NCI-H524 (cell line): ENCODE measurements at regions not wholly inside any gene's neighbourhood (a gene's known extent, or its start where the extent isn't known, plus 50 kb on each side); places are given as distances from the start of the nearest gene placed in this dataset.
"Not testable (repeated sequence)": the region's sequence is repeated elsewhere in the genome, so short reads cannot be mapped to it uniquely, and the experiment has no call there.

Source experiments
- DNase-seq, 2 experiments: peaks; one replicate each; lab custom pipeline; 2025; lab: John Stamatoyannopoulos, UW

GRCh38 chr4:54852054-54852453 is 194.3 kb downstream of the KIT start:
- no peak for DNase-seq

GRCh38 chr4:54844911-54845310 is 187.2 kb downstream of the KIT start:
- no peak for DNase-seq

DNA sequence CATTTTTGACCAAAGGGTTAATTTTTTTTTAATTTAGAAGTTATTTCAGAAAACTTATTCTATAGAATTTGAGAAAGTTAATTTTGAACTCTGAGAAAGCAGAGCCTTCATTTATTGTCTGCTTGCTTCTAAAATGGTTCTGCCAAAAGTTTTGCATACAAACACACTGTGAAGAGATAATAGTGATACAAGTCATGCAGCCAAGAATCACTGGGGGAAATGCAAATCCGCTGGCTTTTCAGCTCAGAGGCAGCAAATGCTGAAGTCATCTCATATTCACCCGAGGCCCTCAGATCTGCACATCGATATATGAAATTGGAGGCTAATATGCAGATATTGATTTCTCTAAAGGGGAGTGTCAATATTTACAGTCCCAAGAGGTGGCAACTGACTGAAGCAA is 186.2 kb downstream of the KIT start:
- no peak for DNase-seq

- DNase-seq, result no peak
Observed at GRCh38 chr4:54843106-54843505, 185.3 kb downstream of the KIT start.

DNA sequence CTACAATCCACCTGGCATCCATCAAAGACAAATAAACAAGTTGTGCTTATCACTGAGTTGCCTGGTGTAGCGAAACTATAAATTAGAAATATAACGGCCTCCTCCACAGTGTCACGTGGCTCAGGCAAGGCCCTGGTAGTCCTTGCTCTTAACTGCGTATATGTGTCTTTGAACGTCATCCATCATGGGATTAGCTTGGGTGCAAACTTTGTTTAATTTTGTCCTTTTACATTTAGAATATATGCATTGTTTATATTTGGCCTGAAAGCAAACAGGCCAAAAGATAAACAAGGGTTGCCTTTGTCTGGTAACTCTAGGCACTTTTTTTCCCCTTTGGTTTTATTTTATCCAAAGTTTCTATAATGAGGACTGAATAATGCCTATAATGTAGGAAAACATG is 184.9 kb downstream of the KIT start:
- no peak for DNase-seq

DNA sequence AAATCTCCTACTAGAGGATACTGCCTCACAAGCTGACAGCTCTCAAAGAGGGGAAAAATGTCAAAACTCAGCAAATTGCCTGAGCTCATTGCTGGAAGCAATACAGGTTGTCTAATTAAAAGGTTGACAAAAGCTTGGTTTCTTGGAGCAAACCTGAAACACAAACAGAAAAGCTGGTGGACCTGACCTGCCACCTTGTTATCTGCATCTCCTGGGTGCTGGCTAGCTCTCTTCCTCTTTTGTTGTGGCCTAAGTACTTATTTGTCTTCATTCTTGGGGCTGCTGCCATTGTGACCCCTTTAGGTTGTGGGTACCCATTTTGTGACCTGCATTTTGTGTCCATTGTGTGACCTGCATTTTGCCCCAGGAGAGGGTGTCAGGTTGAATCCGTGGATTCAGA is 184.5 kb downstream of the KIT start:
- no peak for DNase-seq

DNA sequence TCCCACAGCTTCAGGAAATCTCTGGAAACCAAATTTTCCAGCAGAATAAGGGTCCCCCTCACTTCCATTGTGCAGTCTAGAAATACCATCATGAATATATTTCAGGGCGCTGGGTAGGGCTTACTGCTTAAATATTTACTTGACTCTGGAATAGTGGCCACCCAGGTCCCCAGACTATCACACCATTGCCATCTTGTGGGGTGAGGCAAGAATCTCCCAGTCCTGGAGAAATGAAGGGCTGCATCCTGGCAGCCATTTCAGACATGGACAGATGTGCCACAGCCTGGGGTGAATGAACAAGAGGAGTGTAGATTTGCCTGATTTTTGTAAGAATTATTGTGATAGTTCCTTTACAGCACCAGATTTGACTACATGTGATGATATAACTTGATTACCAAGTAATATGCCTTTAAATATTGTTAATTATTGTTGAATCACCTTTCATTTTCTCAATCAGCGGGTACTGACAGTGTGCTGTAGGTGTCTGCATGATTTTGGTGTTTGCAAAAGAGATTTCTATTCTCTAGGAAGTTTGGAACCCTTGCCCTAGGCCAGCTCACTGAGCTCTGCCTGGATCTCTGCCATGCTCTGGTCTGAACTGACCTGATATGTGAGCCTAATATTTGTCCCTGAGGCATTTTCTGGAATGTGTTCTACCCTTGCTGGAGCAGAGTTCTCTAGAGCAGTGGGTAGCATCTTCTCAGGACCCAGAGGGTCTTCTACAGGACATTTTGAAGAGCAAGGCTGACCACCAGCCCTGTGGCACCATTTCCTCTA is 183.4 kb downstream of the KIT start:
- DNase-seq, result peak; percentile 3 to 60

- DNase-seq, result no peak
Observed at GRCh38 chr4:54840430-54840829, 182.7 kb downstream of the KIT start.

GRCh38 chr4:54838301-54838700 is 180.5 kb downstream of the KIT start:
- no peak for DNase-seq

- no peak for DNase-seq
Observed at GRCh38 chr4:54837576-54838140, 179.9 kb downstream of the KIT start.

DNA sequence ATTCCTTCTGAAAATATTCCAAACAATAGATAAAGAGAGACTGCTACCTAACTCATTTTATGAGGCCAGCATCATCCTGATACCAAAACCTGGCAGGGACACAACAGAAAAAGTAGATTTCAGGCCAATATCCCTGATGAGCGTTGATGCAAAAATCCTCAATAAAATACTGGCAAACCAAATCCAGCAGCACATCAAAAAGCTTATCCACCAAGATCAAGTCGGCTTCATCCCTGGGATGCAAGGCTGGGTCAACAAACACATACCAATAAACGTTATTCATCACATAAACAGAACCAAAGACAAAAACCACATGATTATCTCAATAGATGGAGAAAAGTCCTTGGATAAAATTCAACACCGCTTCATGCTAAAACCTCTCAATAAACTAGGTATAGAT is 170.6 kb downstream of the KIT start:
- not testable (repeated sequence) for DNase-seq

DNA sequence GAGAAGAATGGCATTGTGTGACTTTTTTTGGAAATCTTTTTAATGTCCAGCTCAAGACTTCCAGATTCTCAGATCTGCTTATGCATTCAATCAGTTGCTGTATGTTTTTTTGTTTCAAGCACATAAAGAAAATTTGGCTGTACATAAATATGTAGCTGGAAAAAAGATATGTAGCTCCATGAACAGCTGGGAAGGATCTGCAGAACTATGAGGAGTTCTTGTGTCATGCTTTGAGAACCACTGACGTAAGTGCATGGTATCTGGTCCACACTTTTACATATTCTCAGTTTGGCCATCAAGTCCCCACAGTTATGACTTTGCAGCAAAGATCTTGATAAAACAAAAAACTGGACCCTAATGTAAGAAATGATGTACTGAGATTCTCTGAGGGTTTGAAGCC is 165.9 kb downstream of the KIT start:
- DNase-seq, result no peak

- no peak for DNase-seq
Observed at GRCh38 chr4:54819034-54819433, 161.3 kb downstream of the KIT start.

GRCh38 chr4:54818481-54818880 is 160.7 kb downstream of the KIT start:
- no peak for DNase-seq

GRCh38 chr4:54813674-54814073 is 155.9 kb downstream of the KIT start:
- DNase-seq, result no peak

DNA sequence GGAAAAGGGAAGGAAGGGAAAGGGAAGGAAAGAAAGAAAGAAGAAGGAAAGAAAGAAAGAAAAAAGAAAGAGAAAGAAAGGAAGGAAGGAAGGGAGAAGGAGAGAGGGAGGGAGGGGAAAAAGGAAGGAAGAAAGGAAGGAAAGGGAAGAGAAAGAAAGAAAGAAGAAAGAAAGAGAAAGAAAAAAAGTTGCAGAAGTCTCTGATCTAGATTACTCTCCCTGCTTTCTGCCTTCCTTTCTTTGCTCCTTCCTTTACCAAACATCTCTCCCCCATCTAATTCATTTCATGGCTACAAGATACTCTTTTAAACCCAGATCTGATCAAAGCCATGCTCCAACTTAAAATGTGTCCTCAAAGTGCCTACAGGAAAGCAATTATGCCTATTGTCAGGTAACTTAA is 148.6 kb downstream of the KIT start:
- DNase-seq, result no peak

DNA sequence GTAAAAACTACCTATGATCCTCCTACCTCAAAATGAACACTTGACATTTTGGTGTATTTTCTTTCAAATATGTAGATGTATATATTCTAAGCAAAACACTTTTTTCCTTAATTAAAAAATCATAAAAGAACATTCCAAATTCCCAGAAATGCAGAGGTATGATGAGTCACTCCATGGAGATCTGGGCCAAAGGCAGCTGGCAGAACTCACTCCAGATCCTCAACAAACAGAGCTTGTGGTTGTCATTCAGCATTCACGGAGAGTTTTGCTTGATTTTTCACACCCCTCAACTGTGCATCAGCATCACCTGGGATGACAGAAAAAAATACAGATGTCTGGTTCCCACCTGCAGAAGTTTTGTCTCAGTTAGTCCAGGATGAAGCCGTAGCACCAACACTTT is 144.6 kb downstream of the KIT start:
- DNase-seq, result no peak

GRCh38 chr4:54800831-54801530 is 143.2 kb downstream of the KIT start:
- DNase-seq, result no peak

DNA sequence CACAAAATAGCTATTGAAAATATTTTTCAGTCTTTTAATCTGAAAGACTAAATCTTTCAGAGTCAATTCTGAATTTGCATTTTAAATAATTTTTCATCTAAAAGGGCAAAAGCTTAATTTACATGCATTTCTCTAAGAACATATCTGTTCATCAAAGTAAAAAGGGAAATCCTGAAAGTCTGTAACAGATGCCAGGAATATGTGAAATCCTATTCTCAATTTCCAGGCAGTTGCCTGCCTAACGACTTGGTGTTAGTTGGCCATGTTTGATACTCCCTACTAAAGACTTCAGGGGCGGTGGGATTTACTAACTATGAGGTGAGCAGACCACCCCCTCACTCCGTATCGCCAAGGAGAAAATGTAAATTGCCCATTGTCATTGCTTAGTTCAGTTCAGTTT is 136.8 kb downstream of the KIT start:
- DNase-seq, result no peak

DNA sequence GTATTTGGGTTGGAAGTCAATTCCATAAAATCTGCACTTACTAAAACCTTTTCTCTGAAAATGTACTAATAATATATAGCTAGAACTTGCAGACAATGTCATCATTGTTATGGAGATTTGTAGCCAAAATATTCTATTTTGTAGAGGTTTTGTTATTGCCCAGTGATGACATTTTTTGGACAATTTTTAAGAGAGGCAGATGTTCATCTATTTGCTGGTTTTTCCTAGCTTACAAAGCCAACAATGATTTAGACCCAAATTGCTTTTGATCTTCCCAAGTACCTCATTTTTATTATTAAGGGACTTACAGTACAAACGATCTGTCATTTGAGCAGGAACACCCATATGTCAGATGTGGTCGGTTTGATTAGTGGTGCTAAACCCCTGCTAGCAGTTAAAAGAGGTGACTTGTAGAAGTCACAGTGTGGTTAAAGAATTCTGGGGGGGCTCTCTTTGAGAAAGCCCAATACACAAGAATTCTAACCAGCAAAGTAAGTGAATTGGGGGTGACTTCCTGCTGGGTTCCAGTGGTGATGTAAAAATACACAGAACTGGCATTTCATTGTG is 136.2 kb downstream of the KIT start:
- DNase-seq, result peak in 1 of 2 experiments; percentile 59
